Common myeloid progenitor, CD34-positive (primary cell): ENCODE measurements at regions not wholly inside any gene's neighbourhood (a gene's known extent, or its start where the extent isn't known, plus 50 kb on each side); places are given as distances from the start of the nearest gene placed in this dataset.

Experiments
- CTCF ChIA-PET: fragments of 350-600 bp; sonication (Branson Sonifier 250); formaldehyde crosslinking; loops from one replicate; lab custom pipeline; 2021; ENCODE audit warnings: antibody characterized with exemption; lab: Charles Lee
- POLR2A ChIA-PET: fragments of 350-600 bp; sonication (Branson Sonifier 250); formaldehyde crosslinking; loops from one replicate; lab custom pipeline; 2021; ENCODE audit warnings: antibody characterized with exemption; lab: Charles Lee
- DNase-seq, 3 donors: peaks; one replicate each; pipeline versions ENCODE4 v3.0.0 to v3.0.0-alpha.2; 2013
- H3K27ac ChIP-seq, 2 experiments: 1 replicate in 1 of 2; 2 replicates in 1 of 2; pipeline ENCODE4 v1.7.0; 2013; ENCODE audit warnings: inconsistent platforms in 2 of 2, low read length in 2 of 2, mild to moderate bottlenecking in 2 of 2, low read depth in 1 of 2, moderate library complexity in 1 of 2; ENCODE audit not compliant: severe bottlenecking in 2 of 2, insufficient read depth in 1 of 2, poor library complexity in 1 of 2
- H3K27me3 ChIP-seq, 5 experiments: replicated peaks in 2 of 5; 1 replicate in 3 of 5; 2 replicates in 2 of 5; pipeline versions ENCODE4 v1.6.1 to v1.7.0; 2013; ENCODE audit warnings: low read length in 4 of 5, mild to moderate bottlenecking in 2 of 5, moderate library complexity in 2 of 5, inconsistent platforms in 1 of 5; ENCODE audit not compliant: insufficient read depth in 5 of 5, control insufficient read depth in 4 of 5
- H3K36me3 ChIP-seq, 4 experiments: 1 replicate in 2 of 4; 2 replicates in 2 of 4; pipeline versions ENCODE4 v1.6.1 to v1.7.0; 2013; ENCODE audit warnings: low read length in 3 of 4, control low read depth in 1 of 4, mild to moderate bottlenecking in 1 of 4; ENCODE audit not compliant: control insufficient read depth in 4 of 4, insufficient read depth in 4 of 4
- H3K4me1 ChIP-seq, 4 experiments: 1 replicate in 3 of 4; 2 replicates in 1 of 4; pipeline versions ENCODE4 v1.6.1 to v1.7.1; 2013; ENCODE audit warnings: low read length in 3 of 4, mild to moderate bottlenecking in 3 of 4, control low read depth in 1 of 4, inconsistent platforms in 1 of 4, moderate library complexity in 1 of 4; ENCODE audit not compliant: control insufficient read depth in 4 of 4, insufficient read depth in 4 of 4; ENCODE audit errors: control extremely low read depth in 1 of 4
- H3K4me3 ChIP-seq, 7 experiments: 1 replicate in 4 of 7; 2 replicates in 3 of 7; pipeline versions ENCODE4 v1.5.1 to v1.7.0; 2013; ENCODE audit warnings: mild to moderate bottlenecking in 7 of 7, low read length in 6 of 7, moderate library complexity in 6 of 7, inconsistent platforms in 2 of 7, low read depth in 2 of 7, control low read depth in 1 of 7; ENCODE audit not compliant: insufficient read depth in 4 of 7, control insufficient read depth in 1 of 7; ENCODE audit errors: extremely low read depth in 1 of 7
- H3K9me3 ChIP-seq, 5 experiments: 1 replicate in 4 of 5; 2 replicates in 1 of 5; pipeline versions ENCODE4 v1.6.1 to v1.7.1; 2013; ENCODE audit warnings: low read length in 4 of 5, mild to moderate bottlenecking in 2 of 5, inconsistent platforms in 1 of 5, low read depth in 1 of 5, moderate library complexity in 1 of 5; ENCODE audit not compliant: control insufficient read depth in 4 of 5, insufficient read depth in 2 of 5; ENCODE audit errors: control extremely low read depth in 1 of 5
- WGBS: methylation state at CpG from one replicate; pipeline ENCODE4 v1.1.5; 2013; ENCODE audit not compliant: insufficient coverage; 5-methylcytosine and 5-hydroxymethylcytosine counted together

DNA sequence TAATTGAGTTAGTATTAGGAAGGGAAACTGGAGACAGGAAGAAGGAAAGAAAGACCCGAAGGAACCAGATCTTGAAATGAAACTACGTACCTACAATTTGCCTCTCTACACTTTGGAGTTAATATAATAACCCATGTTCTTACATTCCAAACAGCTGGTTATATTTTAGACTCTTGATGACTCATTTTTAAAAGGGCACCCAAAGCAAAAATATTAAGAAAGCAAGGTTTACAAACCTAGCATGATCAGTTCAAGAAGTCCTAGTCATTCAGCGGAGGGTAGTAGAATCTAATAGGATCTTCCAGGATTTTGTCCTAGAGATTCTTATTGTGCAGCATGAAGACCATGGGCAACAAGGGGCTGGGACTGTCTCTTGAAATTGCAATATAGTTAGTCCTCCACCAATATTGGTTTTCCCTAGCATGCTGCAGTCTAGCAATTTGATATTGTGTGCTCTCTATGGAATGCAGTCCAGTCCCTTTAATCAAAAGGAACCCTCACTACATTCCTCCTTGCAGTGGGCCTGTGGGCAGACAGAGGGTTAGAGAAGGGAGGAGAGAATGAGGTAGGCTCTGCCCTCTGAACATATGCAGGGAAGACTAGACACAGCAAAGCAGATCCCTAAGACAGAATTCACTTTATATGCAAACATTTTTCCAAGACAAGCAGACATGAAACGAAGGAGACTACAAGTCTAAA is 230.3 kb downstream of the INHBA start:
- WGBS = 100% methylated on average over 1 of the region's 4 CpGs
- H3K4me3 ChIP-seq = no peak overlapping the region
- H3K27ac ChIP-seq = no peak overlapping the region
- H3K36me3 ChIP-seq = no peaks in the 10 kb centered on the region
- no peaks in the 10 kb centered on the region for H3K9me3 ChIP-seq
- DNase-seq = no peak
- POLR2A ChIA-PET = no interaction called here
- H3K4me1 ChIP-seq = peaks cover 0 to 3% (median 0%) of the 10 kb centered on the region in 4 experiments
- CTCF ChIA-PET = no interaction called here
- no peaks in the 10 kb centered on the region for H3K27me3 ChIP-seq

- H3K27ac ChIP-seq = no peak overlapping the region
- no peaks in the 10 kb centered on the region for H3K27me3 ChIP-seq
- no peaks in the 10 kb centered on the region for H3K9me3 ChIP-seq
- no peak overlapping the region for H3K4me3 ChIP-seq
- ChIA-PET CTCF (no interaction called here), POLR2A (no interaction called here)
- WGBS = 100% methylated on average over 5 of the region's 5 CpGs
- no peak for DNase-seq
- no peaks in the 10 kb centered on the region for H3K36me3 ChIP-seq
- peaks cover 0 to 4% (median 1%) of the 10 kb centered on the region in 4 experiments for H3K4me1 ChIP-seq
Observed at GRCh38 chr7:41470081-41470480, 232.8 kb downstream of the INHBA start.

- Histone ChIP-seq H3K27ac (no peak overlapping the region), H3K4me3 (no peak overlapping the region), H3K36me3 (no peaks in the 10 kb centered on the region), H3K27me3 (no peaks in the 10 kb centered on the region), H3K4me1 (peaks cover 0 to 4% (median 1%) of the 10 kb centered on the region in 4 experiments), H3K9me3 (no peaks in the 10 kb centered on the region)
- ChIA-PET POLR2A (no interaction called here), CTCF (interaction anchor here (1.2 kb wide), 1 partner anchor 12 kb away, joined by 3 read pairs; no protein-coding TSS in a partner anchor)
- 96% methylated on average over 2 of the region's 2 CpGs for WGBS
- no peak for DNase-seq
Observed at GRCh38 chr7:41467596-41467995, 235.3 kb downstream of the INHBA start.

DNA sequence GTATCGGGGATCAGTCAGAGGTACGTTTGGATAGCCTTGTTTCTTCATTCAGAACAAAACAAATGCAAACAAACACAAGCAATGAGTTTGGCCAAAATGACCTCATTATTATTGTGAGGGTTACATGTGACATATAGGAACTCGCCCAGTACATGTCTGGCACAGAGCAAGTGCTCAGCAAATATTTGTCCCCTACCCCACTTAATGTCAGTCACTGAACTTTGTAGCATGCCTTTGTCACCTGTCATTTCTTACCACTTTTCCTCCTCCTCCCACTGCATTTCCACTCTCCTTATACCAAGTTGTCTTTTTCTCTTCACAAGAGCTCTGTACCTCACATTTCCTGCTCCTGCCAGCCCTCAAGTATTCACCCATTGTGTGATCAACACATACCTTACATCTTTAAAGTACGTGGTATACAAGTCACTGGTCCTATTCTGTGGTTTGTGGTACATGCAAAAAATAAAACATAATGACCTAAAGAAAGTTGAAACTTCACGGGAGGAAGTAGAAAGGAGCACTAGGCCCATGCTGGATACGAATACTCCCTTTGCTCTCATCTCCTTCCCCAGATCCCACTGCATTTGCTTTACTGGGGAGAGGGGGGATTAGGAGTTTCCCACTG is 236.0 kb downstream of the INHBA start:
- Histone ChIP-seq H3K27me3 (no peaks in the 10 kb centered on the region), H3K36me3 (no peaks in the 10 kb centered on the region), H3K4me1 (peaks cover 0 to 4% (median 1%) of the 10 kb centered on the region in 4 experiments), H3K4me3 (no peak overlapping the region), H3K9me3 (no peaks in the 10 kb centered on the region), H3K27ac (no peak overlapping the region)
- WGBS = no CpG with 5 or more reads among the region's 6 CpGs
- ChIA-PET POLR2A (no interaction called here), CTCF (interaction anchor here (1.2 kb wide), 1 partner anchor 13 kb away, joined by 3 read pairs; no protein-coding TSS in a partner anchor)
- DNase-seq = no peak

DNA sequence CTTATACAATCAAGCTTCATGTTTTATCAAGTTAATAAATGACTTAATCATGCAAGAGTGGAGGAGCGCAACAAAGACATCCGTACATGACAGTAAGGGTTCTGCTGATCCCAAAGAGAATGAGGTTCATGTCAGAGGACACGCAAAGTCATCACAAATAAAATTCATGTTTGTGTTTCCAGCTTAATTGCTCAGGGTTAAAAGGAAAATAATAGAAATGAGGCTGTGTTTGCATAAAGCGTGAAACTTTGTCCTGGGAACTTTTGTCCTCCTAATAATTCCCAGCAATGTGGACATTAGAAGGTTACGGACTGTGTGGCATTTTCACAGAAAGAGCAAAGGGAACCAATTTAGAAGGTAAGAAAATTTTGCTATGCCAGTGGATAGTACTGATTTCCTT is 237.3 kb downstream of the INHBA start:
- H3K9me3 ChIP-seq = no peaks in the 10 kb centered on the region
- H3K4me3 ChIP-seq = no peak overlapping the region
- peaks cover 0 to 4% (median 1%) of the 10 kb centered on the region in 4 experiments for H3K4me1 ChIP-seq
- no peak overlapping the region for H3K27ac ChIP-seq
- no peak for DNase-seq
- ChIA-PET POLR2A (no interaction called here), CTCF (no interaction called here)
- H3K36me3 ChIP-seq = no peaks in the 10 kb centered on the region
- H3K27me3 ChIP-seq = no peaks in the 10 kb centered on the region
- 100% methylated on average over 5 of the region's 5 CpGs for WGBS

DNA sequence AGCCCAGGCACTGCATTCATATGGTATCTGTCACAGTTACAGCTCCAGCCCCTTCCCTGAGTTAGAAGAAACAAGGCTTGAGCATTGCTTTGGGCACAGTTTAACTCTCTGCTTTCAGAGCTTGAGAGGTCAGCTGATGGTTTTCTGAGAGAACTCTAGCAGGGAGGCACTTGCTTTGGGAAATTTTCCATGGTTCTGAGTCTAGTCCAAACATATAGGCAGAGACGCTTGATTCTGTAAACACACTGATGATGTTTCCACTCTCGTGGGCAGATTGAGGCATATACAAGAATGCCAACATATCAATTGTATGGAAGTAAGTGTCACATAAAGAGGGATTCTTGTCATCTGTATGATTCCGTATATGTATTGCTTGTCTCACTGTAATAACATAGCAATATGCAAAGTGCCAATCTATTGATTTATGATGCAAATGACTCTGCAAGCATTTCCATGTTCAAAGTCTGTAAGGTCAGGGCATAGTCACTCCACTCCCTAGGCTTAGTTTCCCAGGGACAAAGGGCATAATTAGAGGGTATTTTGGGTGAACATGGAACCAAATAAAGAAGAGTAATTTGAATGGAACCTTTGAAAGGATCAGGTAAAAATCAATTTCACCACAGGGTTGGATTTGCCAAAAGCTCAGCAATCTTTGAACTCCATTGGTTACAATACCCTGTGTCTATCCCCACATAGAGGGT is 239.0 kb downstream of the INHBA start:
- WGBS = 100% methylated on average over 1 of the region's 3 CpGs
- Histone ChIP-seq H3K4me1 (peaks cover 2 to 18% (median 7%) of the 10 kb centered on the region in 4 experiments), H3K36me3 (no peaks in the 10 kb centered on the region), H3K27me3 (no peaks in the 10 kb centered on the region), H3K9me3 (no peaks in the 10 kb centered on the region), H3K27ac (no peak overlapping the region), H3K4me3 (no peak overlapping the region)
- DNase-seq = no peak
- POLR2A ChIA-PET = no interaction called here
- CTCF ChIA-PET = no interaction called here
